ENCODE measurements at regions not wholly inside any gene's neighbourhood (a gene's known extent, or its start where the extent isn't known, plus 50 kb on each side); places are given as distances from the start of the nearest gene placed in this dataset.

DNA sequence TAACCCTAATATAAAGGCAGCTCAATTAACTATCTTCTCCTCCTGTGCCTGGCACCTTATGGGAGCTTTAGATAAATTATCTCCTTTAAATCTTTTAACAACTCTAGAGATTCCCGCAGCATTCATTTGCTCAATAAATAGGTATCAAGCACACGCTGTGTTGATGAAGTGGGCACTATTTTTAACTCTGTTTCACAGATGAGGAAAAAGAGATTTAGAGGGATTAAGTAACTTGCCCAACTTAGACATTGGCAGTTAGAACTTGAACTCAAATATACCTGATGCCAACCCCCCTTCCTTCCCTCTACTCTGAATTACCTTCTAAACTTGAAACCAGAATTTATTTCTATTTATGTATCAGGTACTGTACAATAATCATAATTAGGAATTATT lies 112.4 kb downstream of the SH3TC2 start:
- DNase-seq (ENCODE audit: low read depth) = no peak
- TF ChIP-seq CTCF (conservative IDR thresholded peaks at IDR 0.05; ENCODE audit: low read length) = no peak
- no peak overlapping the region for H3K4me3 ChIP-seq (ENCODE audit: low read length)

DNA sequence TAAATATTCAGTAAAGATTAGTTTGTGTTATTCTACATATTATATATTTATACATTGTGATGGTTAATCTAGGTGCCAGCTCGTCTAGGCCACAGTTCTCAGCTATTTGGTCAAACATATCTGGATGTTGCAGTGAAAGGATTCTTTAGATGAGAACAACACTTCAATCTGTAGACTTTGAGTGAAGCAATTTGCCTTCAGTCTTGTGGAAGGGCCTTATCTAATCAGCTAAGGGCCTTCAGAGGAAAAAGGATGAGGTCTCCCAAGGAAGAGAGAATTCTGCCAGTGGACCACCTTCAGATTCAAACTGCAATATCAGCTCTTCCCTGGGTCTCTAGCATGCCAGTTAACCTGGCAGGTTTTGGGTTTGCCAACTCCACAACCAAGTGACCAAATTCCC lies 112.0 kb downstream of the SH3TC2 start:
- no peak overlapping the region for H3K4me3 ChIP-seq (ENCODE audit: low read length)
- TF ChIP-seq CTCF (conservative IDR thresholded peaks at IDR 0.05; ENCODE audit: low read length) = no peak
- no peak for DNase-seq (ENCODE audit: low read depth)

DNA sequence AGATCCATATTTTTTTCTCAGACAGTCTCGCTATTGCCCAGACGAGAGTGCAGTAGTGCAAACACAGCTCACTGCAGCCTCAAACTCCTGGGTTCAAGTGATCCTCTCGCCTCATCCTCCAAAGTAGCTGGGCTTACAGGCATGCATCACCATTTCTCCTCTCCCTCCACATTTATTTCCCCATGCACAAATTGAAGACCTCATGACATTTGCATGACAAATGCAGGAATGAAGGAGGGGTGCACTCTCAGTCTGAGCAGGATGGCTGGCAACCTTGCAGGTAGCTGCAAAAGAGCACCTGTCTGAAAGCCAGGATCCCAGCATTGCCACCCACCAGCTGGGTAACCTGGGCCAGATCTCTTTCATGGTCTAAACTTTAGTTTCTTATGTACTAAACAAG lies 111.2 kb downstream of the SH3TC2 start:
- no peak for TF ChIP-seq CTCF (conservative IDR thresholded peaks at IDR 0.05; ENCODE audit: low read length)
- no peak for DNase-seq (ENCODE audit: low read depth)
- no peak overlapping the region for H3K4me3 ChIP-seq (ENCODE audit: low read length)

DNA sequence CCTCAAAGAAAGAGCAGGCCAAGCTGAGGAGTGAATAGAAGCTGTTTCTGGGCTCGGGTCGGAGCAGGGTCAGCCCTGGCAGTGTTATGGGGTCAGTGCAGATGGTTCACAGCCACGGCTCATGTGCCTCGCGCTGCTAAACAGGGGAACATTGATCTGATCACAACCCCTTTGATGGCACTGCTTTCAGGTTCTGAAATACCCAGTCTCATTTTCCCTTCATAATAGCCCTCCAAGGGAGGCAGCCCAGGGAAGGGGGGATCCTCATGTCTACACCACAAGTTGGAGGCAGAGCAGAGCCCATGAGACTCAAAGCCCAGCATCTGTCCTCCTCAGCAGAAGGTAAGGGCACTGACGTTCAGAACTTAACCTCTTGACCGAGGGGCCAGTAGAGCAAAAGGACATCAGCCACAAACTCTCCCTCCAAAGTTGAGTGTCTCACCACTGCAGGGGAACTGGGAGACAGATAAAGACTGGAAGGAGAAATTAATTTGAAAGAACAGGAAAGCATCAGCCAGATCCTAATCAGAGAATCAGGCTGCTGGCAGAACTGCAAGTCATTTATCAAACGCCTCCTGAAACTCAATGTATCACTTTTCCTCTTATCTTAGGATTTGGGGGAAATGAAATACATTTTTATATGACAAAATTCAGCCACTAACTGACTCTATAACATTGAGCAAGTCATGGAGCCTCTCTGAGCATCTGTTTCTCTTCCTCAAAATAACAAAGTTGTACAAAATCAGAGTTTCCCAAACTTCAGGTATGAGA lies 110.6 kb downstream of the SH3TC2 start:
- no peak for TF ChIP-seq CTCF (conservative IDR thresholded peaks at IDR 0.05; ENCODE audit: low read length)
- DNase-seq (ENCODE audit: low read depth) = no peak
- H3K4me3 ChIP-seq (ENCODE audit: low read length) = no peak overlapping the region

DNA sequence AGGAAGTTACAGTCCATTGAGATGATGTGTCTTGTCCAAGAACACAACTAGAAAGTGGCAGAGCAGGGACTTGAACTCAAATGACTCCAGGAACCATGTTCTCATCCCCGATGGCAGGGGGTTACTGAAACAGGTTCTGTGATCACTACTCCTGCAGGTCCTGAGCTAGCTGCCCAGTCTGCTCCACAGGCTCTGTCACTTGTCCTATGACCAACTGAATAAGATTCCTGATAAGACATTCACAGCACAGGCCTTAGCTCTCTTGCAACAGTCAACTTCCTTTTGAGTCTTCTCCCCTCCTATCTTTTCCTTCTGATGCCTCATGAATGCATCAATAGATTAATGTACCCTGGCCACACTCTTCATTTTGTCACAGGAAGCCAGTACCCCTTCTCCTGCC lies 109.2 kb downstream of the SH3TC2 start:
- H3K4me3 ChIP-seq (ENCODE audit: low read length) = no peak overlapping the region
- TF ChIP-seq CTCF (conservative IDR thresholded peaks at IDR 0.05; ENCODE audit: low read length) = no peak
- no peak for DNase-seq (ENCODE audit: low read depth)

Data from AG10803 (cell line).